ENCODE measurements at regions not wholly inside any gene's neighbourhood (a gene's known extent, or its start where the extent isn't known, plus 50 kb on each side); places are given as distances from the start of the nearest gene placed in this dataset.

DNA sequence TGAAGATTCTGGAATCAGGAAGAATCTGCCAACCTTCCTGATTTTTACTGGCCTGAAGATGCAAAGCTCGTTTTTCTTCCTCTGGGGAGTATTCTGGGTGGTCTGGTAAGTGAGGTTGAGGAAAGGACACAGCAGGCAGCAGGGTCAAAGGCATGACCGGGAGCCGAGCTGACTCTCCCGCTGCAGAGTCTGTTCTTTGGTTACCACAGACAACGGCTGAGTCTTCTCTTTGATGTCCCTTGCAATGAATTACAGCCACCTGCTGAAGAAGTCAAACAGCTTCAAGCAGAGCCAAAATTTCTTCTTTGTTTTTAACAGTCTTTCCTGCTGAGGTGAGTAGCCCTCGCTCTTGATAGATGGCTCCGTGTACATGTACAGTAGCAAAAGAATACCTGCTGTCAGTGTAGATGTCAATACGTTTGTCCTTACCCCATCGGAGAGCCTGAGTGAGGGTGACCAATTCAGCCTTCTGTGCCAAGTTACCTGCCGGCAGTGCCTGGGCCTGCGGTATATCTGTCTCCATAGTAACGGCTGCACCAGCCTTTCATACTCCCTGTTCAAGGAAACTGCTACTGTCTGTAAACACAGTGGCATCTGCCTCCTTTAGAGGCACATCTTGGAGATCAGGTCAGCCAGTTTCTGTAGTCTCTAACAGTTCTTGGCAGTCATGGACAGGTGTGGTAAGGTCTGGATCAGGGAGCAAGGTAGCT lies 76.4 kb downstream of the PRR15 start:
- Histone ChIP-seq H3K23ac (ENCODE audit: low read depth, low read length) (no peak overlapping the region), H2BK20ac (ENCODE audit: low read depth, low read length) (no peak overlapping the region), H3K4me1 (ENCODE audit: control insufficient read depth, insufficient read depth, low read length) (no peaks in the 10 kb centered on the region), H2BK15ac (ENCODE audit: low read depth, low read length) (no peak overlapping the region), H4K8ac (ENCODE audit: low read depth in 2 of 2, low read length in 2 of 2) (no peak overlapping the region), H3K4me3 (ENCODE audit: insufficient read depth, low read depth, low read length) (no peak overlapping the region), H4K5ac (ENCODE audit: low read depth, low read length) (no peak overlapping the region), H4K91ac (ENCODE audit: insufficient read depth, low read depth, low read length) (no peak overlapping the region), H3K56ac (ENCODE audit: extremely low read depth, insufficient read depth, low read length) (no peak overlapping the region), H3K4me2 (ENCODE audit: low read depth, low read length) (no peak overlapping the region), H3K14ac (replicated peaks; ENCODE audit: low read depth, low read length) (no peak overlapping the region), H2BK120ac (ENCODE audit: low read depth, low read length) (no peak overlapping the region), H3K27me3 (ENCODE audit: control insufficient read depth, insufficient read depth, low read length) (no peaks in the 10 kb centered on the region), H3K9ac (ENCODE audit: low read depth, low read length) (no peak overlapping the region), H2AK5ac (ENCODE audit: low read depth, low read length) (no peak overlapping the region), H2AK9ac (replicated peaks; ENCODE audit: low read depth, low read length, poor library complexity) (no peak overlapping the region), H3K9me3 (ENCODE audit: control insufficient read depth, insufficient read depth, low read length) (no peaks in the 10 kb centered on the region), H2BK5ac (ENCODE audit: low read depth, low read length, poor library complexity, severe bottlenecking) (no peak overlapping the region), H3K79me1 (ENCODE audit: low read depth in 1 of 2, low read length in 2 of 2) (no peaks in the 10 kb centered on the region), H2AFZ (replicated peaks; ENCODE audit: low read length, poor library complexity) (no peak overlapping the region), H3K9me1 (ENCODE audit: insufficient read depth, low read length) (no peaks in the 10 kb centered on the region), H3K18ac (ENCODE audit: low read depth, low read length) (no peak overlapping the region), H3K27ac (ENCODE audit: insufficient read depth, low read length) (no peak overlapping the region), H3K36me3 (ENCODE audit: control insufficient read depth, insufficient read depth, low read length) (no peaks in the 10 kb centered on the region), H3K4ac (ENCODE audit: low read depth, low read length) (no peak overlapping the region), H4K20me1 (ENCODE audit: insufficient read depth, low read length) (no peaks in the 10 kb centered on the region)
- intact Hi-C loops (cut with micrococcal nuclease) = loop anchor here (5.0 kb wide), 2 partner anchors 282 to 422 kb away; no protein-coding TSS in a partner anchor
- POLR2A ChIA-PET (ENCODE audit: unreplicated experiment) = no interaction called here
- CTCF ChIA-PET = no interaction called here
- BruUV-seq (replicated peaks) = no TSS peak
- TF ChIP-seq POLR2A (IDR thresholded peaks at IDR 0.05; ENCODE audit: low read depth, low read length) (no peak), RCOR1 (IDR thresholded peaks at IDR 0.05; ENCODE audit: insufficient replicate concordance, low read length) (no peak), CEBPB (IDR thresholded peaks at IDR 0.05; ENCODE audit: low read depth, low read length) (no peak), MAFK (IDR thresholded peaks at IDR 0.05; ENCODE audit: low read depth, low read length) (no peak), MAZ (IDR thresholded peaks at IDR 0.05; ENCODE audit: borderline replicate concordance, low read depth, low read length) (no peak), NFE2L2 (IDR thresholded peaks at IDR 0.05; ENCODE audit: low read depth, low read length) (no peak), BHLHE40 (IDR thresholded peaks at IDR 0.05; ENCODE audit: low read depth, low read length) (no peak), SMC3 (IDR thresholded peaks at IDR 0.05; ENCODE audit: low read depth, low read length) (no peak), RFX5 (IDR thresholded peaks at IDR 0.05; ENCODE audit: low read depth, low read length) (no peak), RAD21 (IDR thresholded peaks at IDR 0.05; ENCODE audit: low read length) (no peak)
- TF ChIP-seq, protein P1, sequence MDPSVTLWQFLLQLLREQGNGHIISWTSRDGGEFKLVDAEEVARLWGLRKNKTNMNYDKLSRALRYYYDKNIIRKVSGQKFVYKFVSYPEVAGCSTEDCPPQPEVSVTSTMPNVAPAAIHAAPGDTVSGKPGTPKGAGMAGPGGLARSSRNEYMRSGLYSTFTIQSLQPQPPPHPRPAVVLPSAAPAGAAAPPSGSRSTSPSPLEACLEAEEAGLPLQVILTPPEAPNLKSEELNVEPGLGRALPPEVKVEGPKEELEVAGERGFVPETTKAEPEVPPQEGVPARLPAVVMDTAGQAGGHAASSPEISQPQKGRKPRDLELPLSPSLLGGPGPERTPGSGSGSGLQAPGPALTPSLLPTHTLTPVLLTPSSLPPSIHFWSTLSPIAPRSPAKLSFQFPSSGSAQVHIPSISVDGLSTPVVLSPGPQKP (IDR thresholded peaks at IDR 0.05; ENCODE audit: borderline replicate concordance, low read depth, low read length) = no peak
- TF ChIP-seq, protein P2, sequence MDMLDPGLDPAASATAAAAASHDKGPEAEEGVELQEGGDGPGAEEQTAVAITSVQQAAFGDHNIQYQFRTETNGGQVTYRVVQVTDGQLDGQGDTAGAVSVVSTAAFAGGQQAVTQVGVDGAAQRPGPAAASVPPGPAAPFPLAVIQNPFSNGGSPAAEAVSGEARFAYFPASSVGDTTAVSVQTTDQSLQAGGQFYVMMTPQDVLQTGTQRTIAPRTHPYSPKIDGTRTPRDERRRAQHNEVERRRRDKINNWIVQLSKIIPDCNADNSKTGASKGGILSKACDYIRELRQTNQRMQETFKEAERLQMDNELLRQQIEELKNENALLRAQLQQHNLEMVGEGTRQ (IDR thresholded peaks at IDR 0.05; ENCODE audit: low read depth, low read length) = no peak
- ATAC-seq (ENCODE audit: low read depth) = no peak
- no peak for DNase-seq
- dilution Hi-C loops (cut with HindIII; ENCODE audit: low sequenced_read_pairs, unreplicated experiment) = no loop called here
- in situ Hi-C loops (cut with MboI; ENCODE audit: low sequenced_read_pairs) = no loop called here
- 44% methylated on average over 8 of the region's 12 CpGs; no CpG with 5 or more reads in 1 of the 2 experiments for WGBS, 2 experiments (ENCODE audit: extremely low coverage in 2 of 2, insufficient read length in 1 of 2)
